Head of caudate nucleus (tissue), 42 donors: ENCODE measurements at regions not wholly inside any gene's neighbourhood (a gene's known extent, or its start where the extent isn't known, plus 50 kb on each side); places are given as distances from the start of the nearest gene placed in this dataset.

Experiments
- DNase-seq, 42 donors: peaks; one replicate each; pipeline versions ENCODE4 v3.0.0 to v3.0.0-alpha.2; 2020 to 2021; ENCODE audit warnings: mixed read lengths in 7 of 42
- intact Hi-C: fragments of 100-400 bp; cut with DNase I; formaldehyde crosslinking; loops from one replicate; pipeline ENCODE4 v1.15.0; 2022

DNA sequence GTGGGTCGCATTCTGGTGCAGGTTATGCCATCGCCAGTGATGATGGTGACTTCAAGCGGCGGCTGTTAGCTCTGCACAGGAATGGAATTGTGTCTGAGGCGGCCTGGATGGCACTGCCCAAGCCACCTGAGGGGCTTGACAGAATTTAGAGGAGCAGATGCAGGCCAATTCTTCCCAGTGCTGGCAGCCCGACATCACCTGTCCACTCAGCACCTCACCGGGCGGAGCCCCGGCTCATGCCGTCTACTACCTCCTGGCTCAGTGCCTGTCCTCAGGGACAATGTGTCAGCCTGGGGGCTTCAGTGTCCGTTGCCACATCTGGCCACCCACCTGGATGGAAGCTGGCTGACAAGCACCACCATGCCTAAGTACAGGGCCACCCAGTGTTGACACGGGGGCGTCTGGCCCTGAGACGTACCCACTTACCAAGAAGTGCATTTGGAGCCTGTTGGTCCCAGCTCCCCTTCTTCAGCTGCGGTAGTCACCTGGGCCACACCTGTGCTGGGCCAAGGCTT is 420.5 kb upstream of the MKI67 start:
- no peak for DNase-seq
- intact Hi-C loops = no loop called here

- DNase-seq = no peak
- intact Hi-C loops = no loop called here
Observed at GRCh38 chr10:128549101-128549608, 422.9 kb upstream of the MKI67 start.

DNA sequence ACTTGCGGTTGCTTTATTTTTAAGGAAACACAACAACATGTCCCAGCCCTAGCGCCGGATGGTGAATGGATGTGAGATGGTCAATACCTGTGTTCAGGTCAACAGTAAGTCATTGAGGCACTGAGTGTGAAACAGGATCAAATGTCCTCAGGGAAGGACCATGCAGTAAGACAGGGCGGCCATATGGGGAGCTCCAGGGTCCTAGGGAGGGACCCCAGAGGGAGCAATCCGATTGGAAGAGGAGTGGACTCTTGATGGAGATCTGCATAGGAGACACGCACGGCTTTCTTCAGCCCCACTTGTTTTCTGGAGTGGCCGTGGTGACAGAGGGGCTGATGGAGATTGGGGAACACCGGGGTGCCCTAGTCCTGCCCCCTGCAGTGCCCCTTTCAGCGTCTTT is 423.8 kb upstream of the MKI67 start:
- DNase-seq = no peak

GRCh38 chr10:128551475-128551874 is 425.3 kb upstream of the MKI67 start:
- DNase-seq = no peak
- intact Hi-C loops = no loop called here

More for the DNA sequence above, 423.8 kb upstream of the MKI67 start:
- intact Hi-C loops = no loop called here

- no peak for DNase-seq
Observed at GRCh38 chr10:128553755-128554154, 427.5 kb upstream of the MKI67 start.

DNA sequence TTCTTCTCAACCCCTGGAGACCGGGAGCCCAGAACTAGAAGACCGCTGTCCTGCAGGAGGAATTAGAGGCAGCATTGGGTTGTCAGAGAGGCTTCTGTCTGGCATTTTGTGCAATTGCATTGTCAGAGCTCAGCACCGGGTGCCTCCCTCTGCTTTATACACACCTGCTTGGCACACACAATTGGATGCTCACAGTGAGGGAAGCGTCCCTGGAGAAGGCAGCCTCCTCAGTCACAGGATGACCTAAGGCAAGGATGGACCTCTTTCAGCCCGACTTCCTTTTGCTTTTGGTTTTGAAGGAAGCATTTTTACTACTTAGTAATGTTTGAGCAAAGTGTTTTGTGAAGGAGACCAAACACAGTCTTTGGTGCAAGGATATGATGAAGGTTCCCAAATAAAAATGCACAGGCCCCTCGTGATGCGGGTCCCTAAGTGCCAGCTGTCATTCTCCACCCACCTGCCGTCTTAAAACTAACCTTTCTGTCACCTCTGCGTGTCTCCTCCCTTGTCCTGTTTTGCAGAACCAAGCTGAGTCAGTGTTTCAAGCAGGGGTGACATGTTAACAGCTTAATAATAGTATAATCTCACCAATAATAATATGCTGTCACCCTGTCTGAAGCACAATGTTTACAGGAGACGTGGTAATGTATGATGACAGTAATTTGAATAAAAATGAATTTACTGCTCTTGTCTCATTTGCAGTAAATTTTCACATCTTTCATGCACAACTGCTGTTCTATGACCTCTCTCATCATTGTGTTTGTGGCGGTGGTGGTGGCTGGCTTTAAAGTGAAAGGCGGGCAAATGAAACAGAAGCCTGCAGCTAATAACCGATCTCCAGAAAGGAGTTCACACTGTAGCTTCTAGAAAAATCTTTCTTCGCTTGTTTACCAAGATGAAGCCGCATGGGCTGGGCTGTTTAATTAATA is 430.2 kb upstream of the MKI67 start:
- DNase-seq = peak in 2 of 42 donors; percentile 14 to 28
- intact Hi-C loops = no loop called here

More at GRCh38 chr10:128553755-128554154, 427.5 kb upstream of the MKI67 start:
- intact Hi-C loops = no loop called here

GRCh38 chr10:128557149-128557710 is 431.0 kb upstream of the MKI67 start:
- intact Hi-C loops = no loop called here
- peak in 1 of 42 donors; percentile 28 for DNase-seq

GRCh38 chr10:128560406-128560805 is 434.2 kb upstream of the MKI67 start:
- DNase-seq = no peak
- intact Hi-C loops = no loop called here

DNA sequence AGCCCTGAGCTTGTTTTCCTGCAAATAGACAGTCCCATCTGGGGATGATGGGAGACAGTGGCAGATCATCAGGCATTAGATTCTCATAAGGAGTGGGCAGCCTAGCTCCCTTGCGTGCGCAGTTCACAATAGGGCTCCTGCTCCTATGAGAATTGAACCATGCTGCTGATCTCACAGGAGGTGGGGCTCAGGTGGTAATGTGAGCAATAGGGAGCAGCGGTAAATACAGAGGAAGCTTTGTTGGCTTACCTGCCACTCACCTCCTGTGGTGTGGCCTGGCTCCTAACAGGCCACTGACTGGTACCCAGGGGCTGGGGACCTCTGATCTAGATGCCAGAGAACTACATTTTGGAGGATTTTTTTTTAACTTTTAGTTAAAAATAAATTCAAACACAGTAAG is 434.8 kb upstream of the MKI67 start:
- no peak for DNase-seq
- intact Hi-C loops = no loop called here

GRCh38 chr10:128563387-128563786 is 437.2 kb upstream of the MKI67 start:
- intact Hi-C loops = no loop called here

GRCh38 chr10:128563904-128564303 is 437.7 kb upstream of the MKI67 start:
- intact Hi-C loops = no loop called here
- no peak for DNase-seq

More at GRCh38 chr10:128563387-128563786, 437.2 kb upstream of the MKI67 start:
- DNase-seq = no peak

DNA sequence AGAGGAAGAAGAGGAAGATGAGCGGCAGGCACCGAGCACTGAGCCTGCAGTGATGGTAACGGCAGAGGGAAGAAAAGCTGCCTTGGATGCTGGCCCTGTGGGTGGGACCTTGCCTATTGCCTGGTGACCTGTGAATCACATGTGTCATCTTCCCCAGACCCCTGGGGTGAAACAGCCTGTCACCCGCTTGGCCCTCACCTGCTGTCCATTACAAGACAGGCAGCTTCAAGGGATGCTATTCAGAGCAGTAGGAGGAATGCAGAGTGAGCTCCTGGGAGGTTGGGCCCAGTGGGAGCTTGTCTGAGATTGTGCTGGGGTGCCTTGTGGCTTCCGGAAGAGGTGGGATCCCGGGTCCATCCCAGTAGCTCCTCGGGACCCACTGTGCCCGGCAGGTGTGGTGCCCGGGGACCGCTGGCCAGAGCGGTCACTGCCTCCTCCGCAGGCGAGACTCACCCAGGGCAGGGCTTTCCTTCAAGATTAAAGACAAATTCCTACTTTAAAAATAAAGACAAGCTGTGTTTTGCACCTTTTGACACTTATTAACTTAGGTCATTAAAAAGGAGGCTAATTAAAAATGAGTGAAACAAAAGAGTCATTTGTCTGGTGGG is 440.2 kb upstream of the MKI67 start:
- DNase-seq = peak in 1 of 42 donors; percentile 34
- intact Hi-C loops = no loop called here

DNA sequence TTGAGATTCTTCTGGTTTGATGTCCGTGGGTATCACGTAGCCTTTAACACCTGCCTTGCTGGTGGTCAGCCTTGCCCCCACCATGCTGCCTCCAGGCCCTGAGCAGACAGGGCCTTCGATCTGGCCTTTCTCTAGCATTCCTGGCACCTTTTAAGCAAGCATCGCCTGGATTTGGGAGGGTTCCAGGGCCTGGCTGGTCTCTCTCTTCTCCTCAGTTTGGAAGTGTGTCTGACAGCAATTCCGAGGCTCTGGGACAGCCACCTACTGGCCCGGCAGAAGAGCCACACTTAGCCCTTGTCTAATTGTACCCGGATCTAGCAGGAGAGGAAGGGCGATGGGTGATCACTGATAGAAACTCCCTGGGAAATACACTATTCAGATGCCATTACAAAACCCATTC is 441.3 kb upstream of the MKI67 start:
- DNase-seq = peak in 3 of 42 donors; percentile 6 to 36 (median 34)

DNA sequence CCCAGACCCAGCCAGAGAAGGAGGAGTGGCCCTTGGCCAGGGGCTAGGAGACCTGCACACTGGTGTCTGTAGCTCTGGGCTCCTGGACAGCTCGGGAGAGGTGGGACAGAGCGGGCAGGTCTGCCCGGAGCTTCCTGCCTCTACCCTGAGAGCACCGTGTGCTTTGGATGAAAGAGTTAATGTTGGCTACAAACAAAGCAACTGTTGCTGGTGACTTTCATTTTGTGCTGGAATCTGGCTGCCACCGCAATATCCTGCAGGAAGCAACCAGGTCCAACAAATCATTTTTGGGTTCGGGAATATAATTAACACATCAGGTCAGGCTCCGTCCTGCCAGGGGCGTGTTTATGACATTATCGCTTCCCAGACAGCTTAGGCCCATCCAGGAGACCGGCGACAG is 441.8 kb upstream of the MKI67 start:
- intact Hi-C loops = no loop called here
- DNase-seq = peak in 1 of 42 donors; percentile 4

More for the DNA sequence above, 441.3 kb upstream of the MKI67 start:
- intact Hi-C loops = no loop called here

- peak in 2 of 42 donors; percentile 32 to 36 for DNase-seq
- intact Hi-C loops = no loop called here
Observed at GRCh38 chr10:128568491-128568890, 442.3 kb upstream of the MKI67 start.

- intact Hi-C loops = no loop called here
- DNase-seq = peak in 2 of 42 donors; percentile 34 to 35
Observed at GRCh38 chr10:128568990-128569945, 443.0 kb upstream of the MKI67 start.

DNA sequence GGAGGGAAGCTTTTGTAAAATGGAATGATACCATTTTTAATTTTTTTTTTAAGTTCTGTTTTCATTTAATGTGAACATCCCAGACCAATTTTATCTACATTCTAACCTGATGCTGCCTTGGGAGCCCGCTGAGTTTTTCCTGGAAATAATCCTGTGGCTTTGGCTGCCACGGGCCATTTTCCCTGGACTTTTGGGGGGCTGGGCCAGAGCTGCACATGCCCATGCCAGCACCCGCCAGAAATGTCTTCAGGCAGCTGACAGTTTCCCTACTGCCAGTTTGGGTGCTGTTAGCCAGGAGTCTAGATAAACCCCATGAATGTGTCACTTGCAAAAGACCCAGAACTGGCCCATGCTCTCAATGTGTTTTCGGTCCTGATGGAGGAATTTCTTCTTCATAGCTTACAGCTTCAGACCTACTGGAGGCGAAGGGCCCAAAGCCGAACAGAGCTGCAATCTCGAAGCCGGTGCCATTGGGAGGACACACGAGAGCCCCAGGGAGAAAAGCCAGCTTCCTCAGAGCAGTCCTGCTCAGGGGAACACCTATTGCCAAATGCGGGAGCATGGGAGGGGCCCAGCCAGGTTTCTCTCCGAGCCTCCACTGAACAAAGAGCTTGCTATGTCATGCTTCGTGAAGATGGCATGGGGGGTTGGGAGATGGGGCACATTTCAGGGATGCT is 444.2 kb upstream of the MKI67 start:
- DNase-seq = peak in 2 of 42 donors; percentile 32 to 35

DNA sequence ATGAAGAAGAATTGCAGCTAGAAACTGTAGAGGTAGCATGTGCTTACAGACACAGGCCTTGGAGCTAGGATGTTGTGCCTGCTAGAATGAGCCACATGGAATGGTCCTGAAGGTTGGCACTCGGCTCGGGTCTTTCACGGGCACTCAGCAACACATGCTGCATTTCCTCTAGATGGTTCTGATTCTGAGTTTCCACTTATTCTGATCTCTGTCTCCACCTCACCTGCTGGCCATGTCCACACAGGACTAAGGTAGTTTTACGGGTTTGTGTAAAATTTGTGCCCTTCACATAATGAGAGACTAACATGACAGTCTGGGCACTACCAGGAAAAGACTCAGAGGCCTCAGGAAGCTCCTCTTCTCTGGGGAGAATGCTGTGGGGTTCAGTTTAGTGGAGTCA is 444.8 kb upstream of the MKI67 start:
- peak in 2 of 42 donors; percentile 4 to 14 for DNase-seq
- intact Hi-C loops = no loop called here

More for the DNA sequence above, 444.2 kb upstream of the MKI67 start:
- intact Hi-C loops = no loop called here
